CD4-positive, alpha-beta T cell treated with Interleukin-4 for 4 hours (primary cell): ENCODE measurements at regions not wholly inside any gene's neighbourhood (a gene's known extent, or its start where the extent isn't known, plus 50 kb on each side); places are given as distances from the start of the nearest gene placed in this dataset.

Experiments
- DNase-seq: peaks from one replicate; pipeline ENCODE4 v3.0.0-alpha.2; 2020

DNA sequence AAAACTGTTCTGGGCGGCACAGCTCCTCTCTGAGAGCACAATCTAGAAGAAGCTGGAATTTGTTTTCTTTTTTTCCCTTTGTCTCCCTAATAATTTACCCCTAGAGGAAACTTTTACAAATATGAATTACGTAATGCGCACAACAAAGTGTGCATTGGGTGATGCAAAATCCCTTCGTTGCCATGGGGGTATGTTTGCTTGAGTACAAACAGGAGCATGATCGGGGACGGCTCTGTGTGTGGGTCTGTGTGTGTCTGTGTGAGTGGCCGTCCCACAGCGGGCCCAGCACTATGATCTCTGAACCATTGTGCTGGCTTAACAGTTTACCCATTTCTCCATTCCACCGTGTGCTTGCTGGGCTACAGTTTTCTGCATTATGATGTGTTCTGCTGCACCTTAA lies 278.2 kb downstream of the CDC5L start:
- DNase-seq, result no peak

DNA sequence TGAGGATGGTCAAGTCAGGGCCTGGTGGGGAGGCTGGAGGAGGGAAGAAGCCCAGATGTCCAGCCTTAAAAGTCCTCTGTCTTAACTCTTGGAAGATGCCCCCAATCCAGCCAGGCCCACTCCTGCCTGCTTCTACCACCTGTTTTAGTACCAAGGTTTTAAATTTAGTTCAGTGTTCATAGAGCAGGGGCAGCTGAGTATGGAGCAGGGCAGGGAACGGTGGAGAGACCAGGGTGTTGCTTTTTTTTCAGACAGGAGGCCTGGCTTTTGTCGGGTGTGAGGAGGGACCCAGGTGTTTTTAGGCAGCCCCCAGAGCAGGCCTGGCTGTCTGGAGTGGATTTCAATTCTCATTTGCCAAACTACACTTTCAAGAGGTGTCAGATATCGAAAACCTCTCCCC lies 278.8 kb downstream of the CDC5L start:
- no peak for DNase-seq

DNA sequence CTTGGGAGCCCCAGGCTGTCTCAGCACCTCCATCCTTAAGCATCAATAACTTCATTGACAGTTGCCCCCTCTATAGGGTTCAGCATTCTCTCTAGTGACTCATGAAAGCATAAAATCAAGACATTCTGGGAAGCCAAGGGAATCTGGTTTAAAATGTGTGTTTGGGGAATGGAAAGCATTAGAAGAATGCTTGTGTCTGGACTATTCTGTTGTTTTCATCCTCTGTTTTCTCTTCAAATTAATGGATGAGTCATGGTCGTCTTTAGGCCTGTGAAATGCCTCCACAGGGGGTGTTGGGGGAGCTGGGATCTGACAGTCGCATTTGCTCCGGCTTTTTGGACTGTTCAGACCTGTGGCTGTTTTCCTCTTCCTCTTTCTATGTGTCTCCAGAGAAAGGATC lies 279.7 kb downstream of the CDC5L start:
- DNase-seq, result no peak

DNA sequence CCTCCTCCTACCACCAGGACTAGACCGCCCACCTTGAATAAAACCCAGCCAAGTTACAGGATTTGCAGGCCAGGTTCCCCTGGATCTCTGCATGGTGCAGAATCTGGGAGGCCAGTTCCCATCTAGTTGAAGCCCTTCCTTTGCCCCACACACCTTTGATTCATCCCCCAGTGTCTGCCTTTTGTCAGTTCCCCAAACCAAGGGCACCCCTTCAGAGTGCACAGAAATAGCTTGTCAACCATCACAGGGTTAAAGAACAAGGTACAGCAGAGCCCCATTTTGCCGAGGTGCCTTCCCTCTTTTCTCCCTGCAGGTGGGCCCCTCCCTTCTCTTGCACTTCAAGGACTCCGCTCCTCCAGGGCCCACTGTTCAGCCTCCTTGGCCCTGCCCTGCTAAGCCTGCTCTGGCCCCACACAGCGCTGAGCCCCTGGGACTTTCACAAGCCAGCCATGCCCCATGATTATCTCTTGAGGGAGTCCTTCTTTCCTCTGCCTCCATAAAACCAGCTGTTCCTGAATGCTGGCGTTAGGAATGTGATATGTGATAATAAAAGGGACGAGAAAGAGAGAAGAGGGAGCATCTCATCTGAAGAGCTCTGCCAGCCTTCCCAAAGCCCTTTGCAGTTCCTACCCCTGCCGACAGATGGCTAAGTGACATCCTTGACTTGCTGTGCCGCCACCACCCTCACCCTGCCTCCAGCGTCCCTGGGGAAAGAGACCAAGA lies 280.3 kb downstream of the CDC5L start:
- peak; percentile 27 for DNase-seq

DNA sequence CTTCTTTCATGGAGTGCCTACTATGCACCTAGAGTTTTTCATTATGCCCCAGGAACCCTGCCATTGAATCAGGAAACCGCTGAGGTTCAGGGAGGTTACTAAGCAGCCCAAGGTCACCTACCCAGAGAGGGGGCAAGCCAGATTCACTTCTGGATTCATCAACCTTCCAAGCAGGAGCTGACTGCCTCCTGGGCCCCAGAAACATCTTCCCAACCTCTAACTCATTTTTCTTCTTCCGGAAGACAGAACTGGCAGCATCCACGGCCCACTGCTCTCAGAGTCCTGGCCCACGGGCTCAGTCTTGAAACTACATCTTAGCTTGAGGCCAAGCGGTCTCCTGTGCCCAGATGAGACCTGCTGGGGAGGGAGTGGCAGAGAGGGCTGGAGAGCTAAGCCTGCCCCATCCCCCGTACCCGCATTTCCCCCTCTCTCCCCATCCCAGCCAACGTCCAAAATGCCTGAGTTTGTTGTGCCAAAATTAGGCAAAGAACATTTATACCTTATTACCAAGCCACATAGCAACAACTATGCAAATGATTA lies 281.0 kb downstream of the CDC5L start:
- no peak for DNase-seq

DNA sequence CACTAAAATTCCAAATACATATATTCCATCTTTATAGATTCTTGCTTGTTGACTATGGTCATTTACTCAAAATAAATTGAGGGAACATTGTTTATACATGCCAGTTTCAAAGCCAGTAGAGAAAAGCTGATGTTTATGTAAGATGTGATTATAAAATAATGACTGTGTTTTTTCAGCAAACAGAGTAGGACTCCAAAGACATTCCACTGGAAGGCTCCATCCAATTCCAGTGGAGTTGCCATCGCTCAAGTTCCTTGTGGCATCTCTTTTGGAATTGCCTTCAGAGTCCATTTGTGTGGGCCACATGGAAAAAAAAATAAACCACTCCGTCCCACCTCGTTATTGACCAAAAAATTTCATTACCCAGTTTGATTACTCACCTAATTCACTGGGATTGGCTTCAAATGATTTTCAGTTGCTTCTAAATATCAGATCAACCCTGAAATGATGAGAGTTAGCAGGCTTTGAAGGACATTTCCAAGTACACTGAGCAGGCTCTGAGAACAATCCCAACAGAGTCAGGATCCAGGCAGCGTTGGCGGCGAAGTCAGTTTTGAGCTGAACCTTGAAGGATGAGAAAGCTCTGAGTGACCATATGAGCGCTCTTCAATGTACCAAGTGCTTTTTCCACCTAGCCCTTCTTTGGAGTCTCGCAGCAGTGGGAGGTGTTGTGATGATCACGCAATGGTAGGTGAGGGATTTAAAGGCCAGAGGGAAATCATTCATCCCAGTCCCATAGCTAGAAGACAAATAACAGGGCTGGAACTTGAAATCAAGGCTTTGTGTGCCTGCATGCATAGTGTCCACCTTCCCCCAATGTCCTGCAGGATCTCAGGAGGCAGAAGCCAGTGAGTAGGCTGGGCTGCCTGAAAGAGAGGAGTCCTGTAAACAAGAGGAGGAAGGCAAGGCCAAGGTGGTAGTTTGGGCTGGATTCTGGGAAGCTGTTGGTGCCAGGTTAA lies 281.7 kb downstream of the CDC5L start:
- DNase-seq, result no peak

DNA sequence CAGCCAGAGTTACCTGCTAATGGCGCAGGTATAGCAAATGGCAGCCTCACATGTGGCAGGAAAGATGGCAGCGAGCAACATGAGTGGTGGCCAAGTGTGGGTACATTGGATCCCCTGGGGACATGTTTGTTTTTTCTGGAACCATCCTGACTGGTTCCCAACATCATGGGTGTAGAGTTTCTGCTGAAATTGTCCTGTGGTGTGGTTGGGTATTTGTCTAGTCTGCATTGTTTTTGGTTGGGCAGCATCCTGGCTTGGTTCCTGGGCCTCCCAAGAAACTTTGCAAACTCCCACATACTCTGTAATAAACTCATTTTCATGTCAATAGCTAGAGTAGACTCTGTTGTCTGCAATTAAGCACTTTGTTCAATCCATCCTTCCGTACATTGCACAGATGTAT lies 282.6 kb downstream of the CDC5L start:
- DNase-seq, result no peak

DNA sequence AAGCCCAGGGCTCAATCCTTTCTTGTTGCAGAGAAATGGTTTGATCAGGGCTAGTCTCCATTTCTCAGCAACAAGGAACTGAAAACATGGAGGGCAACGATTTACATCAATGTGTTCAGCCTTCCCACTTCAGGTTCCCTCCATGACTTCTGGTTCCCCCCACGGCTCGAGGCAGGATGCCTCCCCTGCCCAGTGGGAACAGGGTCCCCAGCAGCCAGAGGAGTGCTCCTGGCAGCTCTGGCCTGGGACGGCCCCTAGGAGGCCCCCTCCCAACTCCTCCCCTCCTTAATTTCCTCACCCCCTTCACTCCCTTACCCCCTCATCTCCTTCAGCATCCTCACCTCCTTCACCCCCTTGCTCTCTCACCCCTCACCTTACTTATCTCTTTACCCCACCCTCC lies 283.8 kb downstream of the CDC5L start:
- no peak for DNase-seq

DNA sequence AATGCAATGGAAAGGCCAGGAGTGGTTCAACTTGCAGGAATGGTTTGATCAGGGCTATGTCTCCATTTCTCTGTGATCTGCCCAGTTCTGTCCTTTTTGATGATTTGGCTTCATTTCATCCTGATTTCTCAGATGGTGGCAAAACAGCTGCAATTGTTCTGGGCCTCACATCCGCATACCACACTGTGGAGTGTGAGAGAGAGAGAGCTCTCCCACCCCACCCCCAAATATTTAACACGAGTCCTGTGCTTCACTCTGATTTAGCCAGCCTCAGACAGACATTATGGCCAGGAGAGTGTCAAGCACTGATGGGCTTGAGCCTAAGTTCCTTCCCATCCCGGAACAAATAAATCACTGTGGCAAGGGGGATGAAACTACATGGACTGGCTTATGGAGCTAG lies 284.6 kb downstream of the CDC5L start:
- no peak for DNase-seq

DNA sequence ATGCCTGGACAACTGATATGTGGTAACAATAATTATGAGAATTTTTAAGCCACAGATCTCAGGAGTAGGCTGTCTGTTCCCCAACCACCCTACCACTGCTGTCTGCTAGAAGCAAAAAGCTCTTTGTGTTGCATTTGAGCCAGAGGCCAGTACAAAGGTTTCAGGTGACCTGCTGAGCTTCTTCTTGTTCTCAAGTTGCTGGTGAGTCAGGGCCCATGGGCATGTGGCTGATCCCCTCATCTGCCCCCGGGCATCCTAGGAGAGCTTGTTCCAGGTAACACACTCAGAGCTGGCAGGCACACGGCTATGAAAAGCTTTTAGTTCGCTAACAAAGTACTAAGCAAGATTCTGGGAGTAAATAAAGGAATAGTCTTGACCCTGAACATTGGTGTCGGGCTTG lies 285.3 kb downstream of the CDC5L start:
- DNase-seq, result no peak

DNA sequence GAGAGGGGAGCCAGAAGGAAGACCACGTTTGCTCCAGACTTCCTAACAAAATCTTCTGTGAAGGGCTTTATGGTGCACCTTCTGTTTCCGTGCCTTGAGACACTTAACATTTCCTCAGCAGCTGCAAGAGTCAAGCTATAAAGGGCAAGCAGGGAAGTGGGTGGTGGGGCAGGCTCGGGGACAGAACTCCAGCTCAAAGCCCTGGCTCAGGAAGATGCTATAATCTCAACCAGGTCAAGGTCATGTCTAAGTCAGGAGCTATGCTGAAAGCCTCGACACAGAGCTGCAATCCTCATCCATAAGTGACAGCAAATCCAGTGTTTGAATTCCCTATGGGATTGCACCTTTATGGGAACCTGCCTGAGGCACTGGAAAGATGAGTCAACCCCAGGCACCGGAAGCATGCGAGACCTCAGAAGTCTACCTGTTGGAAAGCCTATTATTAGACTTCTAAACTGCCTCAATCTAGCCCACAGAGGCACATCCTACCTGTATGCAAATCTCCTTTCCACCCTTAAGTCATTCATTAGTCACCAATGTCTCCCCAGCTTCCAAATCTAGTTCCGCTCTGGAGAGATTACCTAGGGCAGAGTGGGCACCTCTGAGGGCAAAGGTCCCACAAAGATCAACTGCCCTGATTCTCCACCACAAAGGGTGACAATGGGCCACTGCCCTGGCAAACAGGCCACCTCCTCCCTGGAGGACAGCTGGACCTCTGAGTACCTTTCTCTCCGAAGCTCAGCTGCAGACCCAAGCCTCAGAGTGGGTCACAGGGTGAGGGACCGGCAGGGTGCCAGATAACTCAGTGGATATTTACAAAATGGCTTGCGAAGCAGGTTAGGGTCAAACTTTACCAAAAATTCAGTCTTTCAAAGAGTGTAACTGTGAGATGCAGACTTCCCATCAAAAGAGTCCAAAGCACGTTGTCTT lies 287.0 kb downstream of the CDC5L start:
- DNase-seq, result no peak

DNA sequence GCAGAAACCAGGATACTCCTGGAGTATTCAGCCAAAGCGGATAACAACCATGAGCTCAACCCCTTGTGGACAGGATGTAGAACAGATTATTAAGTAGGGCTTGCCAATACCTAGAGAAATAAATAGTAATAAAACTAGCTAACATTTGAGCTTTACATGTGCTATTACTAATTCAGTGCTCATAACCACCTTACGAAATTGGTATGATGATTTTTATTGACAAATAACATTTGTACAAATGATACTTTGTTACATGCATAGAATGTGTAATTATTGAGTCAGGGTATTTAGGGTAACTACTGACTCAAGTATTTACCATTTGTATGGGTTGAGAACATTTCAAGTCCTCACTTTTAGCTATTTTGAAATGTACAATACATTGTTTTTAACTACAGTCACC lies 287.9 kb downstream of the CDC5L start:
- DNase-seq, result no peak

DNA sequence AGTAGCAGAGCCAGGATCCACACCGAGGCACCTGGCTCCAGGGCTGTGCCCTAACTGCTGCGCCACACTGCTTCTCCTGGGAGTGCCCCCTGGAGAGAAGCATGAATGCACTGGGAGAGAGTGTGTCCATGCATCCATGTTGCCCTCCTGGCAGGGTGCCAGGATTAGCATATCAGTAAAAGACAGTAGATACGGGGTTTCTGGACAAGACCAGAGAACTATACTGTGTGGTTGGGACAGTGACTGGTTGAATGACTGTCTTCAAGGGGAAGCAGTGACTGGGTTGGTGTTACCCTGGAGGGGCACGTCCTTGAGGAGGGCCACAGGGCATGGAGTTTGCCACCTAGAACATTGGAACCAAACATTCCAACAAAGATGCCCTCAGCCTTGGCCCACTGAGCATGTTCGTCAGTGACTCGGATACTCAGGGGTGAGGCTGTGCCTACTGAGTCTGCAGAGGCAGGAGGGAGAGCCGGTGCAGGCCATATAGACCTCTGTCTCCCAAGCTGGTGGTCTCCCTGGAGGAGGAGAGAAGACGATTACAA lies 288.8 kb downstream of the CDC5L start:
- DNase-seq, result no peak

DNA sequence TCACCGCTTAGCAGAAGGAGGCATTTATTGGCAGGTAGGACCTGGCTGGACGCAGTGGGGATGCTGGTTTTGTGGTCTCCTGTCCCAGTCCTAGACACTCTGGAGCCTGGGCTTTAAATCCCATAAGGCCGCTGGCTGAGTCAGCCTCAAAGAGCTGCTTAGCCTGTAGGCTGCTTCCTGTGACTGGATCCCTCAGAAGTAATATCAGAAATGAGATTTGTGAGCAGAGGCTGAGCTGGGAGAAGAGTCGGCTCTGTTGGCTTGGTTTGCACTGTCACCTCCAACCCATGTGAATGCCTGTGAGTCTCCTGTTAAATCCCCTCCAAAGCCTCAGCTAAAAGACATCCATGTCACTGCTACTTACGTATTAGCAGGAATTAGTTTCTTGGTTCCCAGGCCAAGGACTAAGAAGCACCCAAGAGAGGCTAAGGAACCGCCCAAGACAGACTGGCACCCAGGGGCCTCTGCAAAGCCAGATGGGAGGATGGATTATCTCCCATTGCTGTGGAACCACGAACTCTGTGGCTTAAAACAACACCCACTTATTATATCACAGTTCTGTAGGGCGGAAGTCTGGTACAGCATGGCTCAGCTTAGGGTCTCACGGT lies 289.4 kb downstream of the CDC5L start:
- DNase-seq, result no peak

DNA sequence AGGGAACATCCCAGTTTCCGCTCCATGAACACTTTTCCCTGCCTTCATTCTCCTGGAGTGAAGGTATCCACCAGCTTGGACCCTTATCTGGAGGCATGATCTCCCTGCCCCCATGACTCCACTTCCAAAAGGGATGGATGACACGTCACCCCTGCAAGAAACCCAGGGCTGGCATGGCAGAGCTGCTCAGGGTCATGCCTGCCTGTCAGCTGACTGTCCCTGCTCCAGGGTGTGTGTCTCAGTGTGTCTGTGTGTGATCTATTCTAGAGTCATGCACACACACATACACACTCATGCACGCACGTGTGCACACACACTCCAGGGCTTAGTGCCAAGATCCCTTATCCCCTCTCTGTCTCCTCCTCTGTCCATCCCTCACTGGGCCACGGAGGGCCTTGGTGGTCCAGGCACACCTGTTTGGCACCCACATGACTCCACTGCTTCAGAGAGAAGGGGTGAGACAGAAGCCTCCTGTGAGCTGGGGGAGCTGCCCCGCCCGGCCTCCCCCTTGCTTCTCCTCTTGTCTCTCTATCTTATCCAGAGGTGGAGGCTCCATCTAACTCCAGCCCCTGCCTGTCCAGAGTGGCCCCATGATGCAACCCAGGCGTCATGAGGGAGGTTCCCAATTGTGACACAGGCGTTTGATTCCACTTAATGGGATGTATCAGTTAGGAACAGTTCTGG lies 290.9 kb downstream of the CDC5L start:
- no peak for DNase-seq

DNA sequence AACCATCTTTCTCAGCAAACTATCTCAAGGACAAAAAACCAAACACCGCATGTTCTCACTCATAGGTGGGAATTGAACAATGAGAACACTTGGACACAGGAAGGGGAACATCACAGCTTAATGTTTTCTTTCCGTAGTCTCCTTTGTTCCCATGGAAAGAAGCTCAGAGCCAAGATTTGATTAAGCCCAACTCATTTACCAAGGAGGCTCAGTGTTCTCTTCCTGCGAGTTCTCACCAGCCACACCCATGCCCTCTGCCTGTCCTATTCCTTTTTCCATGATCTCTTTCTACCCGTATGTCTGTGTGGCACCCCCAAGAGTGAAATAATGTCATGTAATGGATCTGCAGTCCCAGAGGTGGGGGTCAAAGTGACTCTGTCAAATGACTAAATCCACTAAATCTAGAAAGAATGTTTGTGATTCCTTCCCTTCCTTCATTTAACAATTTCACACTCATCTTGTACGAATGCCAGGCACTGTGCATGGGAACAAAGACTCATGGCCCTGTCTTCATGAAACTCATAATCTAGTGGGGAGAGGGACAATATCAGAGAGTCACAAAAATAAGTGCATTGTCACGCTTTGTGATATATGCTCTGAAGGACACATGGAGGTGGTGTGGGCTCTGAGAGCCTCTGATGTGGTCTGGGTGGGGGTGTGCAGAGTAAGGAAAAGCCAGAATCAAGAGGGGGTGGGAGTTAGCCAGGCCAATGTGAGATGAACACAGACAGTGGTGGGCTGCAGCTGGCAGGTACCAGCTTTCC lies 292.1 kb downstream of the CDC5L start:
- DNase-seq, result no peak

DNA sequence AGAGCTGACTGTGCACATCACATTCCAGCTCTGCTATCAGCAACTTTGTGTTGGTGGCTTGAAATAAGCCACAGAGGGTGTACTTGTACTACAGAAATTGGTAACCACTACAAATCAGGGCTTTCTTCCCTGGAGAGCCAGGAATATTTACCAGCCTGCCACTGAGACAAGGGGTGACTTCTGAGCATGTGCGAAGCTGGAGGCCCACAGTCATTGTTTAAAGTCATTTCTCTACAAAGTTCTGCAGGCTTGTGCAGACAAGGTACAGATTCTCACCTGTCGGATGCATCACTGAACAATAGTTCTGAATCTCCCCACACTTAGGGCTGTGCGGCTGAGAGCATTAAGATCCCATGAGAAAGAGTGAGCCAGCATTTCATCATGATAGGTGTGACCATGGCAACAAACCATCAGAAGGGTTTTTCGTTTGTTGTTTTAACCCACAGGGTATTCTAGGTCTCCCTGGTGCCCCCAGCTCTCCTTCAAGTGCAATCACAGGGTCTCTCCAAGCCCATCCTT lies 292.8 kb downstream of the CDC5L start:
- DNase-seq, result no peak

DNA sequence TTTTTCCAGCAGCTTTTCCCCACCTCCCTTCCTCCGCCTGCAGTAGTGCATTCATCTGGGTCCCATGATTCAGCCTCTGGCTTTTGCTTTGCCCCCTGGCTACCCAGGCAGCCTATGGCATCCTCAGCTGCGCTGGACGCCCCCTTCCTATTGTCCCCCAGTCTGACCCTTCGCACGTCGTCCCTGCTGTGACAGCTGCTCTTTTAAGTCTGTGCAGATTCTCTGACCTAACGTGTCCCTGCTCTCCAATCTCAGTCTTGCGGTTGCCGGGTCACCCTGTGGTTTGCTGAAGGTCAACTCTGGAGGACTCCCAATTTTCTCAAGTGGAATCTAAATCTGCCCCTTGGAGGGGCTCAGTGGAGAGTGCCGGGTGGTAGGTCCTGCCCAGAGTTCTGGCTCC lies 294.3 kb downstream of the CDC5L start:
- DNase-seq, result no peak

DNA sequence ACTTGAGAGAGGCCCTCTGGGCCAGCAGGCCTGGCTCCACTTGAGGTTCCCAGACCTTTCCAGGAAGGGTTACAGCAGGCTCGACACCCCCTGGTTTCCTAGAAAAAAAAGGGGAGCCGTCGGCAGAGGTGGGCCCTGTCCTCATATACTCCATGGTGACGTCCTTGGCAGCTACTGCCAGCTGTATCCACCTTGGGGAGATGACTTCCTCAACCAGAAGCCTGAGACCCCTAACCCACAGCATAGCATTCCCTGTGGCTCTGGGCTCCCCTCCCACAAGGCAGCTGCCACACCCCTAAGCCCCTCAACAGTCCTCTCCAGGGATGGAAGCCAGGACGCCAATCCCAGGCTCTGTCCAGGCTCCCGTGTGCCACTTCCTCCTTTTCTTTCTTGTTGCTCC lies 294.8 kb downstream of the CDC5L start:
- no peak for DNase-seq

DNA sequence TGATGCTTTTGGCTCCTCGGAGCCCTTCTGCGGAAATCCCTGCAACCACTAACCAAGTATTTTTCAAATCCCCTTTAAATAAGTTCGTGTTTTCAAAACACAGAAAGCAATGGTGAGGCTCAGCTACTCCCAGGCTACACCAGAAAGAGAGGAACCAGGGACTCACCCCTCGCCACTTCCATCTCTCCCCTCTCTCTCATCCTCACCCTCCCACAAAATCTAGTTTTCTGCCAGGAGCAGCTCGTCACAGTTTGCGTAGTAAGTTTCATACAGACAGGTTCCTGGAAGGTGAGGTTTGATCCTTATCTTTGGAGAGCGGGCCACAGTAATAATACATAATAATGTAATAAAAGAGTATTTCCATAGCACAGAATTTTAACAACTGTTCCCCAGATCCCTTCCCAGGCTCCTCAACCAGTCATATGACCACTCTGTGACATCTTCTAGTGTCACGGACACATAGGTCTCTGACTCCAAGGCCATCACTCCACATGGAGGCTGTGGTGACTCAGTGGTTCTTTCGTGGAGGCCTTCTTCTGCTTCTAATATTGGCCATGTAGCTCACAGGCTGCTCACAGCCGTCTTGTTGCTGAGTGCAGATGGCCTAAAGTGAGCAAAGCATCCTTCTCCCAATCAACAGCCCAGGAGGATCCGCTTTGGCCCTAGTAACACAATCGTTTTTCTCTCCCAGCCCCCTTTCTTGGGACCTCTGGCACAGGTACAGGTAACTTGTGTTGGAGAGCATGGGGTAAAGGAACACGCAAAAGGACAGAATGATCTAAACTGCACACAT lies 295.7 kb downstream of the CDC5L start:
- no peak for DNase-seq
